Activated CD4-positive, alpha-beta T cell treated with anti-CD3 and anti-CD28 coated beads, Interleukin-2, Interleukin-4, amounts not matched to agents 100 ng/mL and 50 ng/mL, durations not matched to agents 16 hours and 8 hours (primary cell): ENCODE measurements at regions not wholly inside any gene's neighbourhood (a gene's known extent, or its start where the extent isn't known, plus 50 kb on each side); places are given as distances from the start of the nearest gene placed in this dataset.

Experiments
- DNase-seq: peaks from one replicate; pipeline ENCODE4 v3.0.0-alpha.2; 2020; ENCODE audit warnings: low spot score

- DNase-seq: no peak
Observed at GRCh38 chr2:64829525-64829924, 159.7 kb upstream of the SLC1A4 start.

DNA sequence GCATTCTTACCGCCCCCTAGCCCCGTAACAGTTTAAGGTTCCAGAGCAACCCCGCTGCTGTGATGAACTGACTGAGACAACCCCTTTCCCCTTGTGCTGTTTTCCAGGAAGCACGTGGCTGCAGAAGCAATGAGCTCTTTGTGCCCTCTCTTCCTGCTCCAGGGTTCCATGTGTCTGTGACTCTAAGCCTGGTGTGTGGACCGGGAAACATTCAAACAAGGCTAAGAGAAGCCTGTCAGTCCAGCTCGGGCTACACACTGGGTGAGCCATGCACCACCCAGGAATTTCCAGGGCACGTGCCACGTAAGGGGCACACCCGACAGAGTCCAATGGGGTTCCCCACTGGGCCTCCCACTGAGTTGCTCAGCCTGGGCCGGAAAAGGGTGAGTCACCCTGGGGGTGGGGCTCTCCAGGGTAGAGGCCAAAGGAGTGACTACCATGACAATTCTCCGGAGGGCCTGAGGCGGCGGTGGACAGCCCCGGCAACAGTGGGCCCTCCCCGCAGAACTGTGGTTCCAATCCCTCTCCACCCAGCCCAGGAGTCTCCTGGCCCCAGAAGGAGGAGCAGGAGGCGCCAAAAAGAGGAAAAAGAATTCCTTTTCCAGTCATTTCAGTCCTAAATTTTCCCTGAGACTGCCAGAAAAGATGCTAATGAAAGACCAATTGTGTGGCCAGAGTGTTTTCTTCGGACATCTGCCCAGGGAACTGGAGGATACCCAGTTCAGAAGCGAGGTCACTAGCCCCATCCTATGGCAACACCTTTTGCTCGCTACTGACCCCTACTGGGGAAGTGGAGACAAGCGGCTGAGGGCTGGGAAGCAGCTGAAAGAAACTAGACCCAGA lies 157.8 kb upstream of the SLC1A4 start:
- peak; percentile 89 for DNase-seq

DNA sequence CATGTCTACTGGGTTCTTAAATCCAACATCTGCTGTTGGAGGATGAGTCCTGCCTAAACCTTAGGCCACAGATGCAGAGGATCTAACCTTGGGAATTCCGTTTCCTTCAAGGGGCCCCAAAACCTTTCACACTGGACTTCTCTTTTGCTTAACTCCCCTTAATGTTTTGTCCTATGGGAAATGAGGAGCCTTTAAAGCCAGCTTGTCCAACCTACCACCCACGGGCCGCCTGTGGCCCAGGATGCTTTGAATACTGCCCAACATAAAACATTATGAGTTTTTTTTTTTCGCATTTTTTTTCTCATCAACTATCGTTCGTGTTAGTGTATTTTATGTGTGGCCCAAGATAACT lies 157.2 kb upstream of the SLC1A4 start:
- DNase-seq: no peak

- DNase-seq: no peak
Observed at GRCh38 chr2:64832936-64833335, 156.3 kb upstream of the SLC1A4 start.

- no peak for DNase-seq
Observed at GRCh38 chr2:64836566-64836965, 152.6 kb upstream of the SLC1A4 start.

DNA sequence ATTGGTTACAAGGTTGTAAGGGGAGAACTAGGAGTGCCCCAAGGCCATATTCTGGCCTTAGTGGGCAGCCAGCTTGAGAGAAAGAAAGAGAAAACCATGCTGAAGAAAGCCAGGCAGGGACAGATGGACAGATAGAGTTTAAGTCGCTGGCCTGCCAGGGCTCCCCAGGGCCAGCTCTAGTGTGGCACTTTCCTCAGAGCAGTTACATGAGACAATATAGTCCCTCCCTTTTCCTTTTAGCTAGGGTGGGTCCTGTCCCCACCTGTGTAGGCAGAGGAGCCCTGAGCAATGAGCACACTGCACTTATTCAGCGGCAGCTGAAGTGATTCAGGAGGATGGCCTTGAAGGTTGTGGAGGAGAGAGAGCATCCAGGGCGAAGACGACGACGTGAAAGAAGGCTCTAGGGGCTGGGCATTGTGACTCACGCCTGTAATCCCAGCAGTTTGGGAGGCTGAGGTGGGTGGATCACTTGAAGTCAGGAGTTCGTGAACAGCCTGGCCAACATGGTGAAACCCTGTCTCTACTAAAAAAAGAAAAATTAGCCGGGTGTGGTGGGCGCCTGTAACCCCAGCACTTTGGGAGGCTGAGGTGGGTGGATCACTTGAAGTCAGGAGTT lies 152.0 kb upstream of the SLC1A4 start:
- no peak for DNase-seq

DNA sequence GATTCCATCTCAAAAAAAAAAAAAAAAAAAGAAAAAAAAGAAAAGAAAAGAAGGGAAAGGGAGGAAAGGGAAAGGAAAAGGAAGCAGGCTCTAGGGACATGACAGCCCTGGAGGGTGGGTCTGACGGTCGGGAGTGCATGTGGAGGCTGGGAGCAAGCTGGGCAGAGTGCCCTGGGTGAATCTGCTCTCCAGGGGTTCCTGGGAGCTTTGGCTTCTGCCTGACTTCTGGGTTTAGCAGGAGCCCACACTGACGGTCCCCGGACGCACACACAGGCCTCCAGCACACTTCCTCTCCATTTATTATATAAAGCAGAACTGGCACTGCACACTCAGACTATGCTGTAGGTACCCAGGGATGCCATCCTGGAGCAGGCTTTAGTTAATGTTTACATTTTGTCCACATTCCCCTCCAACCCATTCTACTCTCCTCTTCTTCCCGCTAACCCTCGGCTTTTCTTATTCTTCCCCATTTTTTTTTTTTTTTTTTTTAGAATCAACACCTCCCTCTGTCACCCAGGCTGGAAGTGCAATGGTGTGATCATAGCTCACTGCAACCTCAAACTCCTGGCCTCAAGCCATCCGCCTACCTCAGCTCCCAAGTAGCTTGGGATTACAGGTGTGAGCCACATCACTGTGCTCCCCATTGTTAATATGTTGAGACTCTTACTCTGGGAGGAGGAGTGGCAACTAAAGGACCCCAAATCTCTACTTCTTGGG lies 151.1 kb upstream of the SLC1A4 start:
- no peak for DNase-seq

DNA sequence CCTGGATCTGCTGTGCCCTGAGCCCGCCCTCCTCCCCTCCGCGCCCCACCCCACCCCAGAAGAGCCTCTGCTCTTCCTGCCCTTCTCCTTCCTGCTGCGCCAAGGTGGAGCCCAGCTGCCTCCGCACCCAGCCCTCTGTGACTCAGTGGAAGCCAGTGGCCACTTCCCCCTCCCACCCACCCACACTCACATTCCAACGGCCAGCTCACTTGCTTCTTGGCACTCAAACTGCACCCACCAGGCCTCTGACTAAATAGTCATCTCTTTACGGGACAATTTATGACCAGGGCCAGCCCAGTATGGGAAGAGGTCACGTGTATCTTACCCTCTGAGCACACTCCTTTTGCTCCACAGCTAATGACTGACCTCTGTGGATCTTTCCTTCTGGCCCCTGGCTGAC lies 150.4 kb upstream of the SLC1A4 start:
- no peak for DNase-seq

GRCh38 chr2:64839844-64840243 lies 149.4 kb upstream of the SLC1A4 start:
- DNase-seq: no peak

DNA sequence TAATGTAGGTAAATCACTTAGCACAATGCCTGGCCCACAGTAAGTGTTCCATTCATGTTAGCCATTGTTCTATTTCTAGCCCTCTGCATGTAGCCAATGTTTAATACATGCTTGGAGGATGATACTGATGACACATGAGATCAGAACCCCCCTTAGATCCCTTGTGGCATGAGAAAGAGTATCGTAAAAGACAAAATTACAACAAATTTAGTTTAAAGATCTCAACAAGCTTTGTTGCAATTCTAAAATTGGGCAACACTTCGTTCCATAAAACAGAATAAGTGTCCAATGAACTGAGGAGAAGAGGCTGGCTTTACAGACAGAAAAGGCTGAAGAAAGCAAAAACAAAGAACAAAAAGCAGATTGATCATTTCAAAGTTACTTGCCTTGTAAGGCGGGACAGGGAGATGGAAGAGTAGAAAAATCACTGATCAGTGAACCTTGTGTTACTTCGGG lies 148.7 kb upstream of the SLC1A4 start:
- DNase-seq: no peak

DNA sequence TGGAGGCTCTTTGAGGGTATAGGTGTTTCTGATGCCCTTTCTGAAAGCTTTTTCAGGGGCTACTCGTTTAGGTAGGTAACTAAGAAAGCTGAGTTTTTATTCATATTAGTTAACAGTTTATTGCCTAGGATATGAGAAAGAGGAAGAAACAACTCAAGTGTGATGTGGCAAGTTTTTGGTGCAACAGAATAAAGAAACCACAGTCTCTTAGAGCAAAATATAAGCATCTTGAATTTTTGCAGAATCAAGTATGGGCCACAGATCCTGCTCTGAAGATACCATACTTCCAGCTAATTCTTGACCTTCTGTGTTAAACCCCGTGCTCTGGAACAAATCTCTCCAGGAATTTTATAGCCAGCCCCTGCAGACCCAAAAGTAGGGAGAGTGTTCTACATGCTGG lies 147.7 kb upstream of the SLC1A4 start:
- DNase-seq: no peak

GRCh38 chr2:64842030-64842429 lies 147.2 kb upstream of the SLC1A4 start:
- DNase-seq: no peak

- DNase-seq: no peak
Observed at GRCh38 chr2:64844087-64844486, 145.1 kb upstream of the SLC1A4 start.

DNA sequence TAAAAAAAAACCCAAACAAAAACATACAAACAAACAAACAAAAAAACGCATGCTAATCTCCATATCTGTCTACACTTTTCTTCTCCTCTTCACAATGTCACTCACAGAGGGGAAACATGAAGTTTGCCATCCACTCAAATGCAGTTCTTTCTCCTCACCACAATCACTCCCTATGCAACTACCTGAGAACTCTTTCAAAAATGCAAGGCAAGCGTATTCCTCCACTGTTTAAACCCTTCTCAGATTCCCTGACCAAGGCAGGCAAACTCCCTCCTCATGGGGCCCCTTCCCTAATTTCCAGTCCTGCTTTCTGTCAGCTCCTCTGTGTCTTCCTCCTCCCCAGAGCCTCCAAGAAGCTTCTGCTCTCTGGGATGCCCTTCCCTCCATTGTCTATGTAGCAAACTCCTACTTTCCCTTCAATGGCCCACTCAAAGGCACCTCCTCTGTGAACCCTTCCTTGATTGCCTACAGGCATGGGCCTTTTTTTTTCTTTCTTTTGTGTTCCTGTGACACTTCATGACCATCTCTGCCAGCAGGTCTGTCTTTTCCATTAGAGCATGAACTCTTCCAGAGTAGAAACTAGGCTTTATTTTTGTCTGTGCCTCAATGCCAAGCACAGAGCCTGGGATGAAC lies 143.8 kb upstream of the SLC1A4 start:
- no peak for DNase-seq

DNA sequence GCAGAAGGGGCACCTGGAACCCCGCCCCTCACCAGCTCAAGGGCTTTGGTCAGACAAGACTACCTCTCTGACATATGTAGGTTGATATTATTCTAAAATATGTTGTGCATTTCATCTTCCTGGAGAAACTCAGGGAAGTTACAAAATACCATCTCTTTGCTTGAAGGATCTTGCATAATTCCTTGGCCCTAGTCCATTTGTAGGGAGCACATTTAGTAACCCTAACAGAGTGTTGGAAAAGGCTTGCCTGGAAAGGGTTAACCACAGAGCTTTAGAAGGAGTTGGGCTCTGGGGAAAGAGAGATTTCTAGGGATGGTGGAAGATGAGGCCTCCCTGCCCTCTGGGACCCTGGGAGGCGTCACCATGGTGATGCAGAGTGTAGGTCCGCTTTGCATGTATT lies 143.0 kb upstream of the SLC1A4 start:
- no peak for DNase-seq

DNA sequence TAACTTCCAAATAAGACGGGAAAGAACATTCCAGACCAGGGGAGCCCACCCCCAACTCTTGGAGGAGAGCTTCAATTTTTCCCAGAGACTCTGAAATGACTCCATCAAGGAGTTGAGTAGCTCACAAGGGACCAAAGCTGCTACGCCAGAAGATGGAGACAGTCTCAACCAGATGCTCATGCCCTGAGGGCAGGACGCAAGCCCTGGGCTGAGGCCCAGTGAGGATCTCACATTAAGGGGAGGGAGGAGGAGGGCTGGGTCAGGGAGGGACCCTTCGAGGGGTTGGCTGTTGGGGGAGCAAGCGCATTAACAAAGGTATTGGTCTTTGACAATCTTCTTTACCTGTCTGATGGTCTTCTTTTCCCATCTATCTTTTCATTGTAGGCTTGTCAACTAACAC lies 141.3 kb upstream of the SLC1A4 start:
- DNase-seq: no peak

DNA sequence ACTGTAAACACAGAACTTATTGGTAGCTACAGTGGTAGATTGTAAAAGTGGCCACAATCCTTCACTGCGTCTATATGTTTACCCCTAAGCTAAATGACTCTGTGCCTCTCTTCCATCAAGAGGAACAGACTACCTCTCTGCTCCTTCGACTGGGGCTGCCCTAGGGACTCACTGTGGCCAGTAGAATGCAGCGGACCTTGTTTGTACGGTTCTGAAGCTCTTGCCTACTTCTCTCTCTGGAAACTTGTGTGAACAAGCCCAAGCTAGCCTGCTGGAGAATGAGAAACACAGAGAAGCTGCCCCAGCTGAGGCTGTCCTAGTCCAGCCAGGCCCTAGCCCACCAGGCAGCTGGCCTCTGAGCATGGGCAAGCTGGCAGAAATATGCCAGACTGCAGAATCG lies 140.8 kb upstream of the SLC1A4 start:
- DNase-seq: no peak

- DNase-seq: no peak
Observed at GRCh38 chr2:64848945-64849344, 140.3 kb upstream of the SLC1A4 start.

- no peak for DNase-seq
Observed at GRCh38 chr2:64850642-64851041, 138.6 kb upstream of the SLC1A4 start.

GRCh38 chr2:64852771-64853241 lies 136.4 kb upstream of the SLC1A4 start:
- no peak for DNase-seq

DNA sequence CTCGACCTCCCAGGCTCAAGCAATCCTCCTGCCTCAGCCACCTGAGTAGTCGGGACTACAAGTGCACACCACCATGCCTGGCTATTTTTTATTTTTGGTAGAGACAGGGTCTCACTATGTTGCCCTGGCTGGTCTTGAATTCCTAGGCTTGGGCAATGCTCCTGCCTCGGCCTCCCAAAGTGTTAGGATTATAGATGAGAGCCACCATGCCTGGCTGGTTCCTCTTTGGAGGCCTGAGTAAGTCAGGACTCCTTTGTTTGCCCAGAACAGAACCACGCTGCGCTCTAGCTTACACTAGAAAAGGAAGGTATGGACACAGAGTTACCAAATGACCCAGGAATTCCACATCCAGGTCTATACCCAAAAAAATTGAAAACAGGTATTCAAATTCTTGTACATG lies 135.9 kb upstream of the SLC1A4 start:
- no peak for DNase-seq

- DNase-seq: no peak
Observed at GRCh38 chr2:64853894-64854293, 135.3 kb upstream of the SLC1A4 start.
